K562 (cell line): ENCODE measurements at regions not wholly inside any gene's neighbourhood (a gene's known extent, or its start where the extent isn't known, plus 50 kb on each side); places are given as distances from the start of the nearest gene placed in this dataset.

ENCODE experiments used
- ATAC-seq: fragments of 200-7000 bp; cut with Tn5 transposase; 3 replicates; pipeline ENCODE4 v1.9.1; 2020; ENCODE audit warnings: moderate library complexity
- BruUV-seq: library from RNA; stranded (reverse); fragments of 400-500 nt; replicated peaks from 2 replicates; lab custom pipeline; 2021; lab: Mats Ljungman, UMichigan
- CTCF ChIA-PET: fragments of 300-600 bp; formaldehyde crosslinking; extraction: SDS; loops from one replicate; lab custom pipeline; 2021; ENCODE audit warnings: low intra/inter-chr PET ratio; lab: Yijun Ruan, JAX
- POLR2A ChIA-PET: fragments of 300-600, 350-650 bp; sonication (Branson Sonifier 250); formaldehyde crosslinking; extraction: SDS; loops from one replicate; lab custom pipeline; 2021; ENCODE audit warnings: antibody characterized with exemption, inconsistent platforms; lab: Yijun Ruan, JAX
- DNase-seq, 4 experiments: peaks; one replicate each; pipeline versions ENCODE4 v3.0.0 to v3.0.0-alpha.2; 2011 to 2018; ENCODE audit warnings: low spot score in 3 of 4, mixed read lengths in 3 of 4; ENCODE audit errors: extremely low read depth in 1 of 4
- FAIRE-seq: peaks from 2 replicates; lab custom pipeline; 2011; peaks lifted over from hg19 to GRCh38; lab: Jason Lieb, UNC
- H2AFZ ChIP-seq: 2 replicates; pipeline ENCODE4 v1.6.0; 2011; ENCODE audit warnings: low read depth, low read length, control low read depth, inconsistent platforms
- H3K27ac ChIP-seq: fragments of 200-600 bp; 3 replicates; pipeline ENCODE4 v1.8.0; 2011; ENCODE audit warnings: low read depth, mild to moderate bottlenecking, control low read depth, inconsistent platforms, low read length, moderate library complexity, mixed read lengths; ENCODE audit errors: extremely low read depth
- H3K27me3 ChIP-seq, 2 experiments: fragments of 300-600 bp in 1 of 2; 2 replicates in 1 of 2; 3 replicates in 1 of 2; pipeline versions ENCODE4 v1.6.0 to v1.8.0; 2011; ENCODE audit warnings: inconsistent platforms in 2 of 2, low read length in 2 of 2, mild to moderate bottlenecking in 1 of 2, mixed read lengths in 1 of 2, moderate library complexity in 1 of 2; ENCODE audit not compliant: control insufficient read depth in 2 of 2, insufficient read depth in 2 of 2
- H3K36me3 ChIP-seq: fragments of 300-600 bp; 3 replicates; pipeline ENCODE4 v1.8.0; 2011; ENCODE audit warnings: mild to moderate bottlenecking, low read length, inconsistent platforms; ENCODE audit not compliant: control insufficient read depth, insufficient read depth
- H3K4me1 ChIP-seq, 2 experiments: fragments of 200-600 bp in 1 of 2; replicated peaks in 1 of 2; 2 replicates in 1 of 2; 3 replicates in 1 of 2; pipeline versions ENCODE4 v1.5.1 to v1.8.0; 2011; ENCODE audit warnings: inconsistent platforms in 2 of 2, low read length in 2 of 2, mild to moderate bottlenecking in 1 of 2, mixed read lengths in 1 of 2, moderate library complexity in 1 of 2; ENCODE audit not compliant: control insufficient read depth in 2 of 2, insufficient read depth in 2 of 2
- H3K4me2 ChIP-seq: 2 replicates; pipeline ENCODE4 v1.6.1; 2011; ENCODE audit warnings: low read length, control low read depth, inconsistent platforms, mixed read lengths; ENCODE audit not compliant: insufficient read depth
- H3K4me3 ChIP-seq: fragments of 200-600 bp; sonication (generic), shearing (Covaris generic); 2 replicates; pipeline ENCODE4 v1.5.1; 2016; ENCODE audit warnings: control low read depth, inconsistent platforms
- H3K79me2 ChIP-seq: fragments of 200-600 bp; 3 replicates; pipeline ENCODE4 v1.8.0; 2011; ENCODE audit warnings: low read length, inconsistent platforms; ENCODE audit not compliant: control insufficient read depth, insufficient read depth
- H3K9ac ChIP-seq, 2 experiments: 2 replicates each; pipeline versions ENCODE4 v1.6.0 to v1.6.1; 2011; ENCODE audit warnings: low read depth in 2 of 2, low read length in 2 of 2, control low read depth in 1 of 2, inconsistent platforms in 1 of 2, mild to moderate bottlenecking in 1 of 2, mixed read lengths in 1 of 2; ENCODE audit not compliant: insufficient read depth in 1 of 2
- H3K9me1 ChIP-seq: one replicate; pipeline ENCODE4 v1.6.0; 2011; ENCODE audit warnings: inconsistent platforms, mild to moderate bottlenecking, low read length, moderate library complexity; ENCODE audit not compliant: control insufficient read depth, insufficient read depth
- H3K9me3 ChIP-seq: replicated peaks from 2 replicates; pipeline ENCODE4 v1.5.1; 2011; ENCODE audit warnings: low read depth, low read length, inconsistent platforms; ENCODE audit not compliant: control insufficient read depth, insufficient read depth
- H4K20me1 ChIP-seq: replicated peaks from 2 replicates; pipeline ENCODE4 v1.6.1; 2011; ENCODE audit warnings: low read length, inconsistent platforms, mixed read lengths; ENCODE audit not compliant: control insufficient read depth, insufficient read depth
- CHD7 ChIP-seq: fragments of 200-600 bp; sonication (generic); IDR thresholded peaks from one replicate; pipeline ENCODE4 v1.6.1; 2012; ENCODE audit warnings: mild to moderate bottlenecking, low read depth, low read length, inconsistent platforms
- DPF2 ChIP-seq: fragments of 450-650 bp; IDR thresholded peaks from 2 replicates; pipeline ENCODE4 v1.6.1; 2016
- GABPA ChIP-seq: fragments of 200-800 bp; sonication (Bioruptor generic); conservative IDR thresholded peaks from 2 replicates; pipeline ENCODE4 v1.6.1; 2016; ENCODE audit warnings: low read depth, missing genetic modification characterization, missing compliant biosample characterization
- GABPB2 ChIP-seq: fragments of 250-450 bp; sonication (Bioruptor Pico); conservative IDR thresholded peaks from 2 replicates; pipeline ENCODE4 v1.5.1; 2021; ENCODE audit warnings: mild to moderate bottlenecking
- HMGN3 ChIP-seq: IDR thresholded peaks from 2 replicates; pipeline ENCODE4 v1.6.1; 2011; ENCODE audit warnings: borderline replicate concordance, low read depth, mild to moderate bottlenecking, mixed read lengths, low read length; ENCODE audit not compliant: insufficient read length; ENCODE audit errors: extremely low read depth
- RFX1 ChIP-seq: fragments of 450-650 bp; IDR thresholded peaks from 2 replicates; pipeline ENCODE4 v1.6.1; 2016; ENCODE audit warnings: mild to moderate bottlenecking, moderate library complexity
- SAP30 ChIP-seq: fragments of 200-600 bp; sonication (generic); IDR thresholded peaks from 2 replicates; pipeline ENCODE4 v1.6.1; 2012; ENCODE audit warnings: borderline replicate concordance, low read depth, mild to moderate bottlenecking, moderate library complexity, low read length, control low read depth, inconsistent platforms; ENCODE audit not compliant: insufficient read depth, poor library complexity, severe bottlenecking
- ZBTB9 ChIP-seq: fragments of 450-650 bp; formaldehyde crosslinking; IDR thresholded peaks from 2 replicates; pipeline ENCODE4 v1.4.0; 2020; ENCODE audit warnings: mild to moderate bottlenecking, moderate library complexity
- ZSCAN29 ChIP-seq: fragments of 450-650 bp; IDR thresholded peaks from 2 replicates; pipeline ENCODE4 v1.6.1; 2017
- WGBS: fragments of 100-300 bp; shearing (Covaris generic); methylation state at CpG from one replicate; pipeline ENCODE4 v1.1.6; 2016; ENCODE audit warnings: low coverage, mixed read lengths; ENCODE audit not compliant: insufficient coverage; ENCODE audit errors: missing lambda C conversion rate; 5-methylcytosine and 5-hydroxymethylcytosine counted together
- in situ Hi-C: fragments of 300-500 bp; cut with MboI; formaldehyde crosslinking; loops from 4 replicates; pipeline ENCODE4 v1.15.0; 2018; ENCODE audit warnings: inconsistent platforms, mixed read lengths
- intact Hi-C: fragments of 100-400 bp; cut with micrococcal nuclease; formaldehyde crosslinking; loops from 2 replicates; pipeline ENCODE4 v1.14.2; 2022

GRCh38 chr6:11284996-11285395 lies 52.5 kb upstream of the NEDD9 start (continued):
- TF ChIP-seq SAP30: no peak

- ChIA-PET CTCF (no interaction called here), POLR2A (no interaction called here)
- Histone ChIP-seq H3K27me3 (peaks cover 4 to 22% of the 10 kb centered on the region in 2 experiments; a peak in 4 of 5 replicates), H2AFZ (no peak overlapping the region), H4K20me1 (no peaks in the 10 kb centered on the region; the same call in 1 of the 2 replicates), H3K27ac (no peak overlapping the region), H3K4me3 (no peak overlapping the region), H3K36me3 (no peaks in the 10 kb centered on the region), H3K9me3 (no peaks in the 10 kb centered on the region), H3K4me1 (no peaks in the 10 kb centered on the region), H3K4me2 (no peak overlapping the region), H3K79me2 (no peaks in the 10 kb centered on the region), H3K9me1 (no peaks in the 10 kb centered on the region), H3K9ac (no peak overlapping the region)
- 0% methylated on average over 2 of the region's 2 CpGs for WGBS
- intact Hi-C loops (no loop called here), in situ Hi-C loops (no loop called here)
- ATAC-seq (no peak), FAIRE-seq (no peak), DNase-seq (no peak)
- BruUV-seq: no TSS peak
- TF ChIP-seq GABPB2 (CRISPR knock-in tag) (no peak), CHD7 (no peak), GABPA (tag) (no peak), ZBTB9 (no peak), DPF2 (no peak), RFX1 (no peak), ZSCAN29 (no peak), HMGN3 (no peak)
Measured at GRCh38 chr6:11283629-11284028, 51.2 kb upstream of the NEDD9 start.
